ENCODE measurements at regions not wholly inside any gene's neighbourhood (a gene's known extent, or its start where the extent isn't known, plus 50 kb on each side); places are given as distances from the start of the nearest gene placed in this dataset.

DNA sequence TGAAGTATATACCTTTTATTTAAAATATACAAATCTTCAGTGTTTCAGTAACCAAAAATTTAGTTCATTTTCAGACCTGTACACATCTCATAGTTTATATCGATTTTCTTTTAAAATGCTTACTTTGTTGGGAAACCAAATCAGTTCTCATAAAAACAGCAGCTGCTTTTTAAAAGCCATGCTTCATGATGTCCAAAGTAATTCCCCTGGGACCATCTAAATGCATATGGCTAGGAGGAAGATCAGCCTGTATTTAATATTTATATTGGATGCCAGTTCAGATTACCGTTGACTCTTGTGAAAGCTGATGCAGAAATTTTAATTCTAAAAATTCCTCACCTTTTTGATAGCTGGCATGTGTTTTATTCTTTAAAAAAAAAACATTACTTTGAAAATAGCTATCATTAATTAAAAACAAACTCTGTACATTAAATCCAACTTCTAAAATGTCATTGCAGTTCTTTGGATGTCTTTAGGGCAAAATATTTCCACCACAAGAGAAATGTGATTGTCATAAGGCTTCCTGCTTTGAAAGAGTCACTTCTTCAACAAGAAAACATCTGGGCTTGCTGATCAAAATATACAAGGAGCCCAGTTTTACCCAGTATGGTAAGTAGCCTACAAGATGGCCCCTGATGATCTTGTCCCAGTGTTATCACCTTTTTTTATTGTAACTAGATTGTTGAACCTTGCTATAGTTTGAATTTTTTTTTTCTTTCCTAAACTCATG lies 1242.9 kb upstream of the CDH6 start:
- DNase-seq, result no peak

DNA sequence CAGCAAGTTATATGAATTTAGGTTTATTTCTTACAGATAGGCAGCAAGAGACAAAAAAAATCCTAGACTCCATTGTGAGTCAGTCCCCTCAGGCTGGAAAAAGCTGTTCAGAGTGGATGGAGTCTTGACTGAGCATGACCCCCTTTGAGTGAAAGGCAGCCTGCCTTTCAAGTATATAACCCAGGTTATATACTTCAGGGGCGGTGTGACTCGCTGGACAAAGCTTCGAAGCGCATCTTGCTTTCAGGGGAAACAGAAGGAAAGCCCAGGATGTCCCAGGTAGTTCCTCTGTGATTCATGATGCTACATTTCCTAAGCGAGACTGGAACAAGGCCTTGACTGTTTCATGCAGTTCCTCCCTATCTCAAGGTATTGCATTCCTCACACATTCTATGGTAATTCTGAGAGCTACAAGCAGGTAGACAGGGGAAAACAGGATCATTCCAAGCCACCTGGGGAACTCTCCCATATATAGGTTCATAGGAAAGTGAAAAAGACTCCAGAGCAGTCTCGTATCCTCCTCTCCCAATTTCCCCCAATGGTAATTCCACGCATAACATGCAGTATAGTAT lies 1244.1 kb upstream of the CDH6 start:
- DNase-seq, result no peak

GRCh38 chr5:29944327-29944726 lies 1249.2 kb upstream of the CDH6 start:
- DNase-seq, result no peak

DNA sequence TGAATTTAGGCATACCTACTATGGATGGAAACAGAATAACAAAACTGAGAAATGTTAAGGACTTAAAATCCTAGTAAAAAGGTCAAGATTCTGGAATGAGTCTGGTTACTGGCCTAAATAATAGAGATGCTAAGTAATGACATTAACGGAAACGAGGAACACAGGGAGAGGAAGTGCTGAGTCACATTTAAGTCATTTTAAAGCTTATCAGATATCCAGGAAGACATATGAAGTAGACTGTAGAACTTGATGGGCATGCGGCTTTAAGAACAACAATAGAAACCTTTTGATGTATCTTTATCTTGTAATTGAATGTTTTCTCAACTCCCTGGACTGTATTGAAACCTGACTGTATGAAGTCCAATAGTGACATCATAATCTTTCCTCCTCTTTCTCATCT lies 1251.4 kb upstream of the CDH6 start:
- no peak for DNase-seq

GRCh38 chr5:29939988-29940387 lies 1253.5 kb upstream of the CDH6 start:
- no peak for DNase-seq

GRCh38 chr5:29935371-29935770 lies 1258.1 kb upstream of the CDH6 start:
- DNase-seq, result no peak

DNA sequence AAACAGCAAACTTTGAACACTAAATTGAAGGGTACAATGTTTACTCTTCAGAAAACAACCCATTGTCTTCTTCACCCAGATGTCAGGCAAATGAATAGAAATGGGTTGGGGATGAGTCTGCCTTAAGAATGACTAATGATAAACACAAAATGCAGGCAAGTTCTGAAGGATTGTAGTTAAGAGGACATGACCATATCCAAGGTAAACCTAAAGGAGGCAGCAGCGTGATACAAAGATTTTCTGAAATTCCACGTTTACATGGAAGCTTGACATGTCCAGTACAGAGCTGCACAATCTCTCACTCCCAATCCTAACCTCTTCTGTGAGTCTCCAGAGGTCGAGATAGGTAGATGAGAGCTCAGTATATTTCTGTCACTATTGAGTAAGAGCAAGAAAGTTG lies 1263.2 kb upstream of the CDH6 start:
- DNase-seq, result no peak

DNA sequence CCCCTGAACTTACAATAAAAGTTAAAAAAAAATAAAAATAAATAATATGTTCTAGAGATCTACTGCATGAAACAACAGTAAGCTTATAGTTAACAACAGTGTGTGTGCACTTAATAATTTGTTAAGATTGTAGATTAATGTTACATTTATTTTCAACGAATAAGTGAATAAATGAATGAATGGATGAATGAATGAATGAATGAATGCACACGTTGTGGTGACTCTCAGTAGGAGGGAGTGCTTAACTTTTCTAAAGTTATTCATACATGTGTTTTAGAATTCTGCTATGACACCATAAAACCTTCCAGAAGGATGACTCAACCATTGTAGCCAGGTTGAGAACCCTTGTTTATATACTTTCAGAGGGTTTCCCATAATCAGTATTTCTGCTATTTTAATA lies 1269.4 kb upstream of the CDH6 start:
- DNase-seq, result no peak

DNA sequence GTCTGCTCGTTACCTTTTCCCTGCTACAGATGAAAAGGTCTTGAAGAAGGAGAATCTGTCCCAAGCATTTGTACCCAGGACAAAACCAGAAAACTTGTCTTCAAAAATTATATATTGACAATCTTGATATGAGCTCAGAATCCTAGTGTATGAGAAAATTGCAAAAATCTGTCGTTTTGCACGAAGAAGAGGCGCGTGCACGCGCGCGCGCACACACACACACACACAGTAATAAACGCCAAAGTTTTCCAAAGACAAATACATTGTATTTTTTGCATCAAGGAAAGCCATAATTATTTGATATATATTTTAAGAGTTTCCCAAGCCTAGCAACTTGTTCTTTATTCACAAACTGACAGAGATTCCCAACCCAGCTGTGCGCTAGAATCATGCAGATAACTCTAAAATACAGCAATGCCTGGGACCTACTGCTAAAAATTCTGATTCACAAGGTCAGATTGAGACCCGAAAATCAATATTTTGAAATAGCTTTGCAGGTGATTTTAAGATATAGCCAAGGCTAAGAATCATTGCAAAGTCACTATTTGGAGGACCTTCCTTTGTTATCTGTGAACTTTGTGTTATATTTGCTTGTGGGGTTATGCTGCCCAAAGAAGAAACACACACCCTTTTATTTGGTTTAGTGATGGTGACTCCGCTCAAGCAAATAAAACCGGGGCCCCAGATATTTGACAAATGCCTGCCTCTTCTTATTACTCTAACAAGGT lies 1287.7 kb upstream of the CDH6 start:
- no peak for DNase-seq

GRCh38 chr5:29902859-29903258 lies 1290.6 kb upstream of the CDH6 start:
- DNase-seq, result no peak

DNA sequence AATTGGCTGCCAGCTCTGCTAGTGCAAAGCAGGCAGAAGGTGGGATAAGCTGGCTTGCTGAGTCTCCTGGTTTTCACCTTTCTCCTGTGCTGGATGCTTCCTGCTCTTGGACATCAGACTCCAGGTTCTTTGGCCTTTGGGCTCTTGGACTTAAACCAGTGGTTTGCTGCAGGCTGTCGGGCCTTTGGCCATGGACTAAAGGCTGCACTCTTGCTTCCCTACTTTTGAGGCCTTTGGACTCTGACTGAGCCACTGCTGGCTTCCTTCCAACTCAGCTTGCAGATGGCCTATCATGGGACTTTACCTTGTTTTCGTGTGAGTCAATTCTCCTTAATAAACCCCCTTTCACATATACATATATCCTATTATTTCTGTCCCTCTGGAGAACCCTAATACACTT lies 1293.9 kb upstream of the CDH6 start:
- no peak for DNase-seq

DNA sequence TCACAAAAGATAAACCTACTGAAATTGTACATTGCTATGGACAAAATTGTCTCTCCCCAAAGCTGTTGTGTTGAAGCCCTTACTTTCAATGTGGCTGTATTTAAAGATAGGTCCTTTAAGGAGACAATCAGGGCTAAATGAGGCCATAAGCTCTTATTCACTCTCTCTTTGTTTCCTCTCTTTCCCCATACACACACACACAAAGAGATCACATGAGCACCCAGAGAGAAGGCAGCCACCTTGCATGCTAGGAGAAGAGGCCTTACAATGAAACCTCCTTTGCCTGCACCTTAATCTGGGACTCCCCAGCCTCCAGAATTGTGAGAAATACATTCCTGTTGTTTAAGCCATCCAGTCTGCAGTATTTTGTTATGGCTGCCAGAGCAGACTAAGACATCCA lies 1295.6 kb upstream of the CDH6 start:
- DNase-seq, result no peak

GRCh38 chr5:29896646-29897045 lies 1296.8 kb upstream of the CDH6 start:
- DNase-seq, result no peak

DNA sequence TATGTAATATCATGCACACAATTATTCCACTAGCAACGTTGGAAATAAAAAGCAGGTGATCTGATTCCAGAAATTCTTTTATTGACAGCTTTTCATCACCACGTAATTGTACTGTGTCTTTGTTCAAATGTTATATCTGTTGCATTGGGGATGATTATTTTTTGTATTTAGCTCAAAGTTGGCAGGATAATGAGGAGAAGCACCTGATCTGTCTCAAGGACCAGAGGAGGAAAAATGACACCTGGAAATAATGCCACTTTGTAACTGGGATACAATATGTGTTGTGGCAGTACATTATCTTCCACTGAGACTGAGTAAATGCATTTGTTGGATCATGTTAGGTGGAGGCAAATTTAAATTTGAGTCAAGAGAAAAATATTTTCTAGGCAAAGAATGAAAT lies 1298.8 kb upstream of the CDH6 start:
- no peak for DNase-seq

- no peak for DNase-seq
These were observed 1304.4 kb upstream of the CDH6 start for GRCh38 chr5:29889051-29889450.

- DNase-seq, result no peak
These were observed 1307.9 kb upstream of the CDH6 start for GRCh38 chr5:29885595-29885994.

- no peak for DNase-seq
These were observed 1311.5 kb upstream of the CDH6 start for GRCh38 chr5:29882036-29882435.

DNA sequence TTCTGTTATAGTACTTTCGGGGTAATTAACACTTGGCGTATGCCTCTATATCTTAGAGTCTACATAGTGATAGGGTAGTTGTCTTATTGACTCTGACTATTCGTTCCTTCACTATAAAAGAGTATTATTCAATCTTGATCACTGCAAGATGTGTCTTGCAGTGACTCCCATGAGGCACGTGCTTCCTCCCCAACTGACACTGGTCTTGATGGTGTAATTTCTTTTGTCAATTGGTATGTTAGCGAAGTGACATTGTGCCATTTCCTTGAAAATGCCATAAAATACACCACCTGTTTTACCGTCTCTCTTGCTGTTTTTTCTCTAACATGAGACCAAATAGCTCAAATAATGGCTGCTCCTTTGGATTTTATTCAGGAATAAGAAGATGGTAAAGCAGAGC lies 1314.1 kb upstream of the CDH6 start:
- DNase-seq, result no peak

GRCh38 chr5:29878599-29878998 lies 1314.9 kb upstream of the CDH6 start:
- no peak for DNase-seq

GRCh38 chr5:29867155-29867554 lies 1326.3 kb upstream of the CDH6 start:
- DNase-seq, result no peak

GRCh38 chr5:29853711-29854220 lies 1339.7 kb upstream of the CDH6 start:
- no peak for DNase-seq

GRCh38 chr5:29852329-29852728 lies 1341.2 kb upstream of the CDH6 start:
- DNase-seq, result no peak

DNA sequence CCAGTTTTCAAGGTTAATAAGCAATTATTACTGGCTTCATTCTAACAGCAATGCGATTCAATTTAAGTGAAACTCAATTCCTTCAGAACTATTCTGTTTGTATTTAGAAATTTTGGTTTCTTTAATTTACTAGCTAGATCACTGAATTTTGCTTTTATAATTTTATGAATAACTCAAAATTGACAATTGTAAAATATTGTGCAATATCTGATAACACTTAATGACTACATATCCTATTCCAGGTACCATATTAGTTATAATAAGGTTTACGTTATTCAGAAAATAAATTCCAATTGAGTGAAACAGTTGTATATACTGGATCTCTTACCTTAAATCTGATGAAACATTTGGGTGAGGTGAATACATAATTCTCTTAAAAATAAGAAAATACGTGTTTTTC lies 1348.3 kb upstream of the CDH6 start:
- no peak for DNase-seq
